ENCODE measurements at regions not wholly inside any gene's neighbourhood (a gene's known extent, or its start where the extent isn't known, plus 50 kb on each side); places are given as distances from the start of the nearest gene placed in this dataset.
"Not testable (repeated sequence)": the region's sequence is repeated elsewhere in the genome, so short reads cannot be mapped to it uniquely, and the experiment has no call there.

DNA sequence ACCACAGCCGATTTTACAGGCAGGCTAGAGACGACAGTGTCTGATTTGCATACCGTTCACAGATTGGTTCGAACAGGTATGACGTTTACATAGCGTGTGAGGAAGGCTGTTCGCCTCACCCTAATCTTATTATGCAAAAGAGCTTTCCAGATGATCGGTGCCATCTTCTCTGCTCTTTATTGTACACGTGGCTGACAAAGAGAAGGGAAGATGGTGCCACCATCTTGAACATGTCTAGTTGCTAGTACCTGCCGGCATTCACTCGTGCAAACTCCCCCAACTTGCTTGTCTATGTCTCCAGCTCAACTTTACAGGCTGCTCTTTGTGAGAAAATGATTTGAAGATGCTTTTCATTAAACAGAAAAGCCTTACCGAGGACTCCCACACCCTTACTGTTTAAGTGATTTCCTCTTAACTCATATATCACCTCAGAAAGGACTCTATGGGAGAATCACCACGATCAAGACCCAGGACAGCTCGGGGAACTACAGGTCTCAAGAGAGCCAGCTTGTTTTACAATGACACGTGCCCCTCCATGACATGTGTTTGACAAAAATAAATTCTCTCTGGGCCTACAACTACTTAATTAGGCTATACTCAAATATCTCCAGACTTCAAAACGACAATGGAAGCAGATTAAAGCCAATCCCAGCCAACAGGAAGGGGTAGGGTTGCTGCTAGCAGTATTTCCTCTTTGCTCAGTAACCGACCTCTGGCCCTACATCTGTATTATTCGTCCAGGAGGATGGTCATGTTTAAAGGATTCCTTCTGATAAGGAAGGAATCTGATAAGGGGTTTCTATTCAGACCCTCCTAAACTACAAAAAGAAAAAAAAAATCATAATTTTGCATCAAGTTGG lies 480.6 kb downstream of the TMEM114 start:
- DNase-seq: no peak

DNA sequence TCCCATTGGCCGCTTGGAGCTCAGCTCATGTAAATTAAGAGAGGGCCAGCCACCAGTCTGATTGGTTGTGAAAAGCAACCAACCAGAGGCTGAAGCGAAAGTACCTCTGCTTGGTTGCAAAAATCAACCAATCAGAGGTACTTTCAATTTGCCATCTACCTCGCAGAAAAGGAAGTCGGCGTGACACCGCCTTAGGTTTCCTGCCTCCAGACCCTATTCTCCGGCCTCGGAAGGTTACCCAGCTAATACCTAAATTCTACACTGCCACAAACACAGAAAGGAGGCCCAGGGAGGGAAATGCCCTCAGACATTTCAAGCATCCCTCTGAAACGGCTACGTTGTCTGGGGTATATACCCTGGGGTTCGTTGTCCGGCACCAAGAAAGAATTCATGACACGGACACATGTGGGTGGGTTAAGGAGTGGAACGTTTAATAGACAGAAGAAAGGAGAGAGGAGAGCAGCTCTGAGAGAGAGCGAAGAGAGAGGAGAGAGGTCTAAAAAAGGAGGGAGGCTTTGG lies 481.3 kb downstream of the TMEM114 start:
- no peak for DNase-seq

DNA sequence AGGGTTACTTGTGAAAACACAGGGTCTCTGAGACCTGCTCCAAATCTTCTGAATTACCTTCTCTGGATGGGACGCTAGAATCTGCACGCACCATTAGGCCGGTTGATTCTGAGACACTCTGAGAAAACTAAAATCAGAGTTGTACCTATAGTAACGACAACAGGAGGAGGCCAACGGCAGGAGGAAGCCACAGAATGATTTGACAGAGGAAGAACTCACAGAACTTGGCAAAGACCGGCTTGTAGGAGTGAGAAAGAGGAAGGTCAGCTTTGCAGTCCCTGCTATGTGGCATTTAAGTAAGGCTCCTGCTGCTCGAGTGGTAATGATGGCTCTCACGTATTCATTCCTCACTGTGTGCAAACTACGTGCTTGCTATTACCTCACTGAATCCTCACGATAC lies 483.0 kb downstream of the TMEM114 start:
- DNase-seq: no peak

DNA sequence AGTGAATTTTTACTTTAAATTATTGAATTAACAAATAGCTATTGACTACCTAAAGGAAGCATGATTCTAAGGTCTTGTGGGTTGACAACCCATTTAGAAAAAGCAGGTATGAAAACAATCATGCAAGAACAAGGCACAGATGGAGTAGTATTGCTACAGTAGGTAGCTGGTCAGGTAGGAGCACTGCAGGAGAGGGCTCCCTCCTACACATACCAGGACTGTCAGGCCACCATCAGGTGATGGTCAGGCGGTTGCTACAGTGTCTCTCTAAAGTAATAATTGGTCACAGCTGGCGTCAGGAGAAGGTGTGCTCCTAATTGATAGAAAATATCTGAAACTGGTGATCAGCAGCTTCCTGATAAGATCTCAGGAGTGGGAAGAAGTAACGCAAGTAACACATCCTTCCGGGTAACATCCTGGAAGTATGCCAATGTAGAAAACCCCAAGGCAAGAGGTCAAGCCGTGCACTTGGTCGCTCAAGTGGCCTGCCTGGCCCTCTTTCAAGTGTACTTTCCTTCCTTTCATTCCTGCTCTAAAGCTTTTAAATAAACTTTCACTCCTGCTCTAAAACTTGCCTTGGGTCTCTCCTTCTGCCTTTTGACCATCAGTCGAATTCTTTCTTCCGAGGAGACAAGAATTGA lies 486.5 kb downstream of the TMEM114 start:
- DNase-seq: no peak

DNA sequence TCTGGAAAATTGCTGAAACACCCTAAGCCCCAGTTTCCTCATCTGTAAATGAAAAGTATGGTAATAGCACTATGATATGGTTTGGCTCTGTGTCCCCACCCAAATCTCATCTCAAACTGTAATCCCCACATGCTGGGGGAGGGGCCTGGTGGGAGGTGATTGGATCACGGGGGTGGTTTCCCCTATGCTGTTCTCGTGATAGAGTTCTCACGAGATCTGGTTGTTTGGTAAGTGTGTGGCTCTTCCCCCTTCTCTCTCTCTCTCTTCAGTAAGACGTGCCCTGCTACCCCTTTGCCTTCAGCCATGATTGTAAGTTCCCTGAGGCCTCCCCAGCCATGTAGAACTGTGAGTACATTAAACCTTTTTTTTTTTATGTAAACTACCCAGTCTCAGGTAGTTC lies 490.7 kb downstream of the TMEM114 start:
- no peak for DNase-seq

DNA sequence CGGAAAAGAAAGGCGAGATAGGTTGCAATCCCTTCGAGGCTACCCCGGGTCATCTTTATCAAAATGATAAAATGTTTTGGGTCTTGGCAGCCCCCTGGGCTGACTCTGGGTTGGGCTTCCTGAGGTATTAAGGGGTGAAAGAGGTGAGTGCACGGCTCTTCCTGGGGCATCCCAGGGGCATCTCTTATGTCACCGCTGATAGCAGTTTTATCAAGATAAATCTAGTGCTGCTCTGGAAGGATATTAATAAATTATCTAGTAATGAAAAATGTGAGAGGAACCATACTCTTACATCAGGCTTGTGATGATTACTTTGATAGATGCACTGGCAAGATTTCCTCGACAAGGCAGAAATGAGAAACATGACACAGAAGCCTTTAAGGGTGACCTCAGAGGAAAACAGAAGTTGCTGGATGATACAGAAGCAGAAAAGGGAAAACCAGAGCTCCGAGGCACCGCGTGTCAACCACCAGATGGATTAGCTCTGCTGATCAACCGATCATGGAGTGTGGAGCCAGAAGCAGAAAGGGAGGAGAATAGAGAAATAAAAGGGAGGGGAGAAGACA lies 491.3 kb downstream of the TMEM114 start:
- no peak for DNase-seq

DNA sequence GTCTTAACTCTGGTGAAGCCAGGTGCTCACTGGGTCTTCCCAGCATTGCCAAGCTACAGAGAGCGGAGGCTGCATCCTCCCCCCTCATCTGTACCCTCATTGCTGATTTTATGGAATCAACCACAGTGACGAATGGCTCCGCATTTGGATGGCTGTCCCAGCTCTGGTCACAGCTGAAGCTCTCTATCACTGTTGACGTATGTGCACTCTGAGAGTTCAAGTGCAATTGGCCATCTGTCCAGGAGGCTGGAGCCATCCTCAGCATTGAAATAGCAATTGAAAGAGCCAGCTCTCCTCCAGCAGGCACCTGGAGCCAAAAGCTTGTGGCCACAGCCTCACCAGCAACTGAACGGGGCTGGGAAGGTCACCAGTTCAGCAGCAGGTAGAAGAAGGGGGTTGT lies 494.1 kb downstream of the TMEM114 start:
- no peak for DNase-seq

DNA sequence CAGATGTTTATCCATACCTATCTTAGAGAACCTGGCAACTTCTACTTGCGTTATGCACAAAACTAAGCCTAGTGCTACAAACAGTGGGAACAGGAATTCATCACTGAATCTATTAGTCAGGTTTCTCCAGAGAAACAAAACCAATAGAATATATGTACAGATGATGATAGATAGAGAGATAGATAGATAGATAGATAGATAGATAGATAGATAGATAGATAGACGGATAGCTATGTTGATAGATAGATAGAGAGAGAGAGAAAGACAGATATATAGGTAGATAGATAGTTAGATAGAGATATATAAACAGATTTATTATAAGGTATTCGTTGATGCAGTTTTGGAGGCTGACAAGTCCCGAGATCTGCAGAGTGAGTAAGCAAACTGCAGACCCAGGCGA lies 495.6 kb downstream of the TMEM114 start:
- DNase-seq: no peak

DNA sequence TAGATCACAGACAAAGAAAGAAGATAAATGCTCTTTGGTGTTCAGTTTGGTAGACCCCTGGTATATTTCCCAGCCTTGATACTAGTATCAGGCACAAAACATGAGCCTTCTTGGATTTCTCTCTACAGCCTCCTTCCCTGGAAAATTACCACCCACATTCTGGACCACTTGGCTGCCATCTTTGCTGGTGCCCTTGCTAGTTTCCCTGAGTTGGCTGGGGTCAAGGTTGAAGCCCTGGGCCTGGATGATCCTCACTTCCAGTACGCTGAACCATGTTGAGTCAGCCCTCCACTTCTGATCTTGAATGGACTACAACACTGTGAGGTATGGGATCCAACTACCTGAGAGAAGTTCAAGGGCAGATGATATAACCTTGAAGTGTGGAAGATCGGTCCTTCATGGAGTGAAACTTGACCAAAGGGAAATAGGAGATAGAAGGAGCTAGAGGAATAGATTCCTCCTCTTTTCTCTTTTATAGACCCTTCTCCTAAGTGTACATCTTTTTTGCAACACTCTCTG lies 501.4 kb downstream of the TMEM114 start:
- no peak for DNase-seq

DNA sequence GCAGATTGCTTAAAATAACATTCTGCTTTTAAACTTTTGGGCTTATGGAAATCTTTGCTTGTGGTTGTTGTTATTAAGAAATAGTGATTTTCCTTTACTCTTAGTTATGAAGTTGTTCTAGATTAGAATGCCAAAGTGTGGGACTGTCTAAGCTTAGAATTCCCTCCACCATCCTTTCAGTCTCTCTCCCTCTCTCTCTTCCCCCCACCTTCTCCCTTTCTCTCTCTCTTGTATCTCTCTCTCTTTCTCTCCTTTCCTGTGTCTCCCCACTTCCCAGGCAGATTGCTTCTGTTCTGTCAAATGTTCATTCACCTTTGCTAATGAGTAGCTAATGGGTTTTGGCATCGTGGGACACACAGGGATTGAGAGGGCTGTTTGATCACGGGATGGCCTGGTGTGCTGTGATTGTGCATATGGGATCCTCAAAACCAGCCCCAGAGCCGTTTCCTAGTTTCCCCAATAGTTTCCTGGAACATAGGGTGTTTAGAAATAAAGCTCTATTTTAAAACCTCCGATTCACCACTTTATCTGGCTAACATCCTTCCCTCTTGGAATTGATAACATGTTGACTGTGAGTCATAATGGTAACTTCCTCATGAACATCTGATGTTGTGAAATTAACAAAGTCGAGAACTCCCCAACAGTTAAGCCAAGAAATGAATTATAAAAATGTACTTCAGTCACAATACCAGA lies 502.6 kb downstream of the TMEM114 start:
- DNase-seq: no peak

DNA sequence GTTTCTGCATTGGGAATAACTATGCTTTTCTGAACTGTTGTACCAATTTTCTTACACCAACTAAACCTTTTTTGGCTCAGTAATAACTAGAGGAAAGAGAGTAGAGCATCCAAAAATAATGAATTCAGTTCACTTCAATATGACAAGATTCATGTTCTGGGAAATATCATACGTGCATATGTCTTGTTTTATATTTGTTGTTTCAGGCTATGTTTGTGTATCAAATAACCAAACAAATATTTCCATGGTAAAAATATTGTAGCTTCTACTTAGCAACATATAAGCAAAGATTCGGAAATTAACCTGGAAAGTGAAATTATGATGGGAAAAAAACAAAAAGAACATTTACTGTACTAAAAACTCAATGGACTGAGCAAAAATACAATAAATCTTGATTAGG lies 503.2 kb downstream of the TMEM114 start:
- DNase-seq: no peak

DNA sequence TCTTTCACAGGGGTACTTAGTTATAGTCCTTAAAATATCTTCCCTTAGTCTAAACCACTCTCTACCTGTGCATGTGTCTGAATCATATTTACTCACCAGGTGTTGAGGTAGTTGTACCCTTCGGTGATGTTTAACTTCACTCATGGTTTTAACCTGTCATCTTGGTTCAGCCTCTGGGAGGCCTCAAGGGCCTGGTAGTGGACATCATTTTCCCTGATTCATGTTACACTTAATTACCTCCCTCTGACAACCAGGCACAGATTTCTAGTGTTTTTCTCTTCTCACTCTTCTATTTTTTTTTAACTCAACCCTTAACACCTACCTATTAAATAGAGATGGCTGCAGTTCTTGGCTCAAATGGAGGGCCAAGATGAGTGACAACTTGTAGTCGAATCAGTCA lies 505.4 kb downstream of the TMEM114 start:
- no peak for DNase-seq

DNA sequence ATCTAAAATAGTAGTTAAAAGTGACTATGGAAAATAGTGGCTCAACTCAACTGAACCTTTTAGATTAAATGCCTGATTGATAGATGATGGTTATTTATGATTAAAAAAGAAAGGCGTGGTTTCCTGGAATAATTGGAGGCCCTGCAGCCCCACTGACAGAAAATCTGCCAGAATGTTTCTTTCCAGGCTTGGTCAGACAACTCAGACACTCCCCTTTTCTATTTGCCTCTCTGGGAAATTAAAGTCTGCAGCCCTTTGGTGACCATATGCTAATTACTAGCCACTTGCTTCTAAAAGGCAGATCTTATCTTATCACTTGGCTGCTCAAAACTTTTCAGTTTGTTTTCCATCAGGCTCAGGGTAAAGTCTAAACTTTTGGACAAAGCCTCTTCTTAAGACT lies 506.0 kb downstream of the TMEM114 start:
- DNase-seq: no peak

DNA sequence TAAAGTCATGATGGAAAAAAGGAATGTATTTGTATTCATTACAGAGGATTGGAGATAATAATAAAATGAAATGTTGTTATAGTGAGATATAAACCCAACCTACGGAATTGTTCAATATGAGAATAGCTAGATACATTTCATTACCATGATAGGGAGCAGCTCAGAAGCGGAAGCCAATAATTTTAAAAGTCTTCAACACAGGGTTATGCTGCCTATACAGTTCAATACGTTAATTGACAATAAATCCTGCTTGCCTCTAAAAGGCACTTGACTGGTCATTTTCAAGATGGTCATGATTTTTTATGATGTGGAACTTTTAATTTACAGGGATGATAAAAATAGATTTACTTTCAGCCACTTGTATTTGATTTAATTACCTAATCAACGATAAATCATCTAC lies 506.8 kb downstream of the TMEM114 start:
- no peak for DNase-seq

DNA sequence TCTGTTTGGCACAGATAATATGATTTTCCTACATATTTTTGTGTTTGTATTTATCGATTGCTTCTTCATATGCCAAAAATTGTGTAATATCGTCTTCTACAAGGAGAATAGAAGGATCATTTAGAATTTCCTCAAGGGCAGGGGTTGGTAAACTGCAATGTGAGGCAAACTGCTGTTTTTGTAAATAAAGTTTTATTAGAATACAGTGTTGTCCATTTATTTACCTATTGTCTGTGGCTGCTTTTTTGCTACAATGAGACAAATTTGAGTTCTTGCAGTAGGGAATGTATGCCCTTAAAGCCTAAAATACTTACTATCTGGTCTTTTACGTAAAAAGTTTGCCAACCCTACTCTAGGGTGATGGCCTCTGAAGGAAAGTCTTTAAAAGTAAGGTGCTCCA lies 509.5 kb downstream of the TMEM114 start:
- no peak for DNase-seq

DNA sequence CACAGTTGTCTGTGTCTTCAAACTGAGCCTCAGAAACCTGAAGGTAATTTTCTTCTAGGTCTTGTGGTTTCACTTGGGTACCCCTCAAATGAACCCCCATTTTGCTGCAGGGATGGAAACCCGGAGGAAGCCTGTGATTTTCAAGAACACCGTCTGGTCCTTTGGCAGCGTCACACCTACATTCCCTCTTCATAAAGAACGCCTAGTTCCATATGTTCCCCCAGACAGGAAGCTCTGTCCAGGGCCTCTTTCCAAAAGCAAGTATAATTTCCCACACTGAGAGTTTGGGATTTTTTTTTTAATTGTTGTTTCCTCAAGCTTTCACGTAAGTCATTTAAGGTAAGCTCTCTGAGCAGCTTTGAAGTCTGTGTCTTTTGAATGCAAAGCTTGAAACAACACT lies 515.0 kb downstream of the TMEM114 start:
- no peak for DNase-seq

DNA sequence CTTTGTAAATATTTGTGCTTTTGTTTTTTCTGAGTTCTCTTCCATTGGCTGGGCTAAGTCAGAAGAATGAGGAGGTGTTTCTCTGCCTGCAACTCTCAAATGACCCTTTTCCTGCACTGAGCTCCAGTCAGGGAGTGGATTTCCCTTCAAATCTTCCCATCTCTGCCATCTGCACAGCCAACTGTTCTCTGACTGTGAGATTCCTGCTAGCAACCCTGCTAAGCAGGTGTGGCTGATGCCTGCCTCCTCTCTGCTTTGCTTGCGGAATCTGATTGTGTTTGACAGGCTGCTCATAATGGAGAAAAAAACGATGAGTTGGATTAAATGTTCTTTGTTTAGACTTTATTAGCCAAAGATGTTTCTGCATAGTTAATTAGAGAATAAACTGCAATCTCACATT lies 519.8 kb downstream of the TMEM114 start:
- no peak for DNase-seq

DNA sequence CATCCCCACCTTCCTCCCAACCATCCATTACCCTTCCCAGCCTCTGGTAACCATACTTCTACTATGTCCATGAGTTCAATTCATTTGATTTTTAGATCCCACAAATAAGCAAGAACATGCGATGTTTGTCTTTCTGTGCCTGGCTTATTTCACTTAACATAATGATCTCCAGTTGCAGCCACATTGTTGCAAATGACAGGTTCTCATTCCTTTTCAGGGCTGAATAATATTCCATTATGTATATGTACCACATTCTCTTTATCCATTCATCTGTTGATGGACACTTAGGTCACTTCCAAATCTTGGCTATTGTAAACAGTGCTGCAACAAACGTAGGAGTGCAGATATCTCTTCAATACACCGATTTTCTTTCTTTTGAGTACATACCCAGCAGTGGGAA lies 522.1 kb downstream of the TMEM114 start:
- DNase-seq: not testable (repeated sequence)

DNA sequence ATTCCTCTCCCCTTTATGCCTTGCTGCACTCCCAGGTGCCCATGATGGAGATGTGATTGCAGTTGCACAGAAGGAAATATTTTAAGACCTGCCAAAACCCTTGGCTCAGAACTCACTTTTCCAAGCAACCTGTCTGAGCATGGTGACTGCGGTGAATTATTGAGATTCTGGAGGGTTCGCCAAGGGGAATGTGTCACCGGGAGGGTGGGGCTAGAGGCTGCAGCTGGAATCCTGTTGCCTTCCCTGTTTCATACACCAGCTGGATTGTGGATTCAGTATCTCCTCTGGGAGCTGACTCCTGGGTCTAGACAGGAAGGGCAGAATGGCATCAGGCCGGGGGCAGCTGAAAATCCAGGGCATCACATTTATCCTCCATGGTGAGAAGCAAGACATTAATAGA lies 527.2 kb downstream of the TMEM114 start:
- no peak for DNase-seq

DNA sequence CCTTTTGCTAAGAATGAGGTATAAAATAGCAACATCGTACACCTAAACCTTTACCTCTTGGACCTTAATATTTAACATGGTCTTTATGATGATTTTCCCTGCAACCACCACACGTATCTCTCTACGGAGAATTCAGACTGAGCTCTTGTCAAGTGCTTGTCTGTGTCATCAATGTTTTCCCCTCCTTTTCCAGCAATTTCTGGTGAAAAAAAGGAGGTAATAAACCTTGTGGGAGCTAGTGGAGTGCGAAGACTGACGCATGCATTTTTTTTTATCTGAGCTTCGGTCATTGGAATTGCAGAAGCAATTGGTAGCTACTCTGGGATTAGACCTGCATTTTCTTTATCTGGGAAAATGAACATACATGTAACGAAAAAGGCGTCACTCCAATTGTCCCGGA lies 527.6 kb downstream of the TMEM114 start:
- DNase-seq: no peak

DNA sequence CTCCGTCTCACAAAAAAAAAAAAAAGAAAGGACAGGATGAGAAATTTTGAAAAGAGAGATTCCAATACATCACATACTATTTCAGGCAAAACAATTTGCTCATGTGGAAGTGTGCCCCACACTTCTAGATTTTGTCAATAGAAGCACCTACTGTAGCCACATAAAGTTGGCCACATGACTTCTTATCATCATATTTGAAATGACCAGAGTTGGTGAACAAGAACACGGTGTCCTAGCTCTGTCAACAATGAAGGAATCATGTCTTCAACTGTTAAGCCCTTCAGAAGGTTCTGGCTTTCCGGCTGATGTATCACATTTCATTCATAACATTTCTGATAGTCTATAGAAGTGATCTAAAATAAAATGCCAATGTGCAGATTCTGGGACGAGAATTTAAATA lies 534.5 kb downstream of the TMEM114 start:
- no peak for DNase-seq

DNA sequence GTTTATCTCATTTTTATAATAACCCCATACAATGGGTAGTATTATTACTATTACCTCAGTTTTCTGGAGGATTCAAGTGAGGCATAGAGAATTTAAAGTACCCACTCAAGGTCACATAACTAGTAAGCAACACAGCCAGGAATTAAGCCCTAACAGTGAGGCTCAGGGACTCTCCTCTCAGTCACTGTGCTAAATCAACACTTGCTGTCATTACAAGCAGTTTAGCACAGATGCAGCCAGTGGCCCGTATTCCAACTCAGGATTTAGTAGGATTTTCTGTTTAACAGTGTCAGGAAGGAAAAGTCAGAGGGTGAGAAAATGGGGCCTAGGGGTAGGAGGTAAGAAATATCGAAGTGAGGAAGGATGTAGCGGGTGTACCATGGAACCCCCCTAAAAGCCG lies 536.9 kb downstream of the TMEM114 start:
- DNase-seq: no peak

DNA sequence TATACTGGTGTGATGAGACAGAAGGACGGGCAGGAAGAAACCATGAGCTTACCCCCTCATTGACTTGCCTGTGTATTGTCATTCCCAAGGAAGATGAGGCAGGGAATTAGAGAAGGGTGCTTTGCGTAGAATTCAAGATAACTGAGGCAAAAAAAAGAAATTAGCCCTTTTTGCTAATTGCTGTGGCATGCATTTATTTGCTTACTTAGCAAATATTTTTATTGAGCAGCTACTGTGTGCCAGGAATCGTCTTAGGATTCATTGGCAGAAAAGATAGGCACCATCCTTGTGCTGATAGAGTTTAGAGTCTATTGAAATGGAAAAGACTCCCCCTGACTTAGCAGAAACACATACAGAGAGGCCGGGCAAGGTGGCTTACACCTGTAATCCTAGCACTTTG lies 541.9 kb downstream of the TMEM114 start:
- no peak for DNase-seq
